ENCODE measurements at regions not wholly inside any gene's neighbourhood (a gene's known extent, or its start where the extent isn't known, plus 50 kb on each side); places are given as distances from the start of the nearest gene placed in this dataset.

- Mint-ChIP-seq H3K27ac (no peak overlapping the region), H3K4me3 (no peak overlapping the region), H3K27me3 (no peaks in the 10 kb centered on the region), H3K36me3 (no peaks in the 10 kb centered on the region), H3K9me3 (peaks cover 0 to 9% (median 6%) of the 10 kb centered on the region in 7 donors), H3K4me1 (no peaks in the 10 kb centered on the region)
- Histone ChIP-seq H3K36me3 (ENCODE audit: control insufficient read depth, insufficient read depth, low read length) (no peaks in the 10 kb centered on the region), H3K4me3 (ENCODE audit: low read depth, low read length) (no peak overlapping the region), H3K27ac (ENCODE audit: insufficient read depth, low read length, poor library complexity, severe bottlenecking) (no peak overlapping the region), H3K9me3 (ENCODE audit: control insufficient read depth in 2 of 2, low read length in 2 of 2) (no peaks in the 10 kb centered on the region), H3K4me1 (ENCODE audit: control insufficient read depth, insufficient read depth, low read length, poor library complexity, severe bottlenecking) (no peaks in the 10 kb centered on the region), H3K27me3 (ENCODE audit: control insufficient read depth, insufficient read depth, low read length) (no peaks in the 10 kb centered on the region)
- DNase-seq (no peak), ATAC-seq (ENCODE audit: low read depth in 2 of 2) (no peak)
Measured at GRCh38 chr5:84685121-84685894, 300.6 kb upstream of the EDIL3 start.

DNA sequence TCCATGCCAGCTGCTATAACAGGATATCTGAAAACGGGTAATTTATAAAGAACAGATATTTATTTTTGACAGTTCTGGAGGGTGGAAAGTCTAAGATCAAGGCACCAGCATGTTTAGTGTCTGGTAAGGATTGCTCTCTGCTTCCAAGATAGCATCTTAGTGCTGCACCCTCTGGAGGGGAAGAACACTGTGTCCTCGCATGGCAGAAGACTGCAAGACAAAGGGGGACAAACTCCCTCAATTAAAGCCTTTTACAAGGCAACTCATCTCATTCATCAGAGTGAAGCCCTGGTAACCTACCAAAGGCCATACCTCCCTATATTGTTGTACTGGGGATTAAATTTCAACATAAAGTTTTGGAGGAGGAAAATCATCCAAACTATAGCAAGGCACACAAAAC, 298.9 kb upstream of the EDIL3 start:
- ATAC-seq (ENCODE audit: low read depth in 2 of 2), result no peak
- Mint-ChIP-seq H3K4me3 (no peak overlapping the region), H3K4me1 (no peaks in the 10 kb centered on the region), H3K27me3 (no peaks in the 10 kb centered on the region), H3K9me3 (peaks cover 0 to 11% (median 5%) of the 10 kb centered on the region in 7 donors), H3K27ac (no peak overlapping the region), H3K36me3 (no peaks in the 10 kb centered on the region)
- Histone ChIP-seq H3K4me3 (ENCODE audit: low read depth, low read length) (no peak overlapping the region), H3K27me3 (ENCODE audit: control insufficient read depth, insufficient read depth, low read length) (no peaks in the 10 kb centered on the region), H3K36me3 (ENCODE audit: control insufficient read depth, insufficient read depth, low read length) (no peaks in the 10 kb centered on the region), H3K27ac (ENCODE audit: insufficient read depth, low read length, poor library complexity, severe bottlenecking) (no peak overlapping the region), H3K9me3 (ENCODE audit: control insufficient read depth in 2 of 2, low read length in 2 of 2) (peaks cover 0 to 2% of the 10 kb centered on the region in 2 experiments), H3K4me1 (ENCODE audit: control insufficient read depth, insufficient read depth, low read length, poor library complexity, severe bottlenecking) (no peaks in the 10 kb centered on the region)
- no peak for DNase-seq

GRCh38 chr5:84682531-84682930, 297.9 kb upstream of the EDIL3 start:
- Mint-ChIP-seq H3K9me3 (peaks cover 0 to 9% (median 0%) of the 10 kb centered on the region in 7 donors), H3K27me3 (no peaks in the 10 kb centered on the region), H3K4me3 (no peak overlapping the region), H3K36me3 (no peaks in the 10 kb centered on the region), H3K4me1 (no peaks in the 10 kb centered on the region), H3K27ac (no peak overlapping the region)
- H3K4me1 ChIP-seq (ENCODE audit: control insufficient read depth, insufficient read depth, low read length, poor library complexity, severe bottlenecking), result no peaks in the 10 kb centered on the region
- peaks cover 0 to 2% of the 10 kb centered on the region in 2 experiments for H3K9me3 ChIP-seq (ENCODE audit: control insufficient read depth in 2 of 2, low read length in 2 of 2)
- DNase-seq, result no peak
- no peaks in the 10 kb centered on the region for H3K36me3 ChIP-seq (ENCODE audit: control insufficient read depth, insufficient read depth, low read length)
- H3K4me3 ChIP-seq (ENCODE audit: low read depth, low read length), result no peak overlapping the region
- H3K27me3 ChIP-seq (ENCODE audit: control insufficient read depth, insufficient read depth, low read length), result no peaks in the 10 kb centered on the region
- no peak for ATAC-seq (ENCODE audit: low read depth in 2 of 2)
- no peak overlapping the region for H3K27ac ChIP-seq (ENCODE audit: insufficient read depth, low read length, poor library complexity, severe bottlenecking)

DNA sequence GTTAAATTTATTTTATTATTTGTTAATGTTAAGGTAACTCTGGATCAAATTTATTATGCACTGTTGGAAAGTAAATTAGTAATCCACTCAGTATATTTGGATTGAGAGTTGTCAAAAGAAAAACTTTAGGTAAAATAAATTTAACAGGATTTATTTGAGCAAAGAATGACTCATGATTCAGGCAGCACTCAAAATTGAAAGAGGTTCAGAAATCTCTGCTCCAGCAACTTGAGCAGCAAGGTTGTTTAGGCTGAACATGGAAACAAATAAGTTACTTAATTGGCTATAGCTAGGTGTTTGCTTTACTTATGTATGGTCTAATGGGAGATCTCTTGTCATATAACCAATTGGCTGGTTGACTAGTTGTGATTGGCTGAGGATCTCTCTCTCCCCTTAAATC, 296.2 kb upstream of the EDIL3 start:
- Mint-ChIP-seq H3K36me3 (no peaks in the 10 kb centered on the region), H3K27me3 (no peaks in the 10 kb centered on the region), H3K4me3 (no peak overlapping the region), H3K27ac (no peak overlapping the region), H3K9me3 (peaks cover 0 to 9% (median 0%) of the 10 kb centered on the region in 7 donors), H3K4me1 (no peaks in the 10 kb centered on the region)
- DNase-seq, result no peak
- H3K4me3 ChIP-seq (ENCODE audit: low read depth, low read length), result no peak overlapping the region
- H3K27me3 ChIP-seq (ENCODE audit: control insufficient read depth, insufficient read depth, low read length), result no peaks in the 10 kb centered on the region
- no peaks in the 10 kb centered on the region for H3K4me1 ChIP-seq (ENCODE audit: control insufficient read depth, insufficient read depth, low read length, poor library complexity, severe bottlenecking)
- no peak overlapping the region for H3K27ac ChIP-seq (ENCODE audit: insufficient read depth, low read length, poor library complexity, severe bottlenecking)
- H3K36me3 ChIP-seq (ENCODE audit: control insufficient read depth, insufficient read depth, low read length), result no peaks in the 10 kb centered on the region
- ATAC-seq (ENCODE audit: low read depth in 2 of 2), result no peak
- peaks cover 0 to 2% of the 10 kb centered on the region in 2 experiments for H3K9me3 ChIP-seq (ENCODE audit: control insufficient read depth in 2 of 2, low read length in 2 of 2)

DNA sequence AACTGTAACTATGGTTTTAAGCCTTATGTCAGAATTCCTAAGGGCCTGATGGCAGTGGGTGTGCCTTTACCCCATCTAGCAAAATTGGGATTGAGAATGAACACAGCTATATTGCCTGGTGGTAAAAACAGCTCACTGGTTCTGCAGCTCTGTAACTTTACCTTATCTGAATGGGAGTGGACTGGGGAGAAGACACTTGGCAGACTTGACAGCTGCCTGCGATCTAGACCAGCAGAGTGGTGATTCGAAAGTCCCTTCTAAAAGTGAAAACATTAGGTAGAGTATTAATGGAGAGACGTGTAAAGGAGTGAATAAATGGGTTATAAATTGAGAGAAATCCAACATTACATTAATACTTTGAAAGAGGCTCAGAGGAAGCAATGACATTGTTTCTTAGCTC, 289.1 kb upstream of the EDIL3 start:
- H3K9me3 ChIP-seq (ENCODE audit: control insufficient read depth in 2 of 2, low read length in 2 of 2), result peaks cover 0 to 18% of the 10 kb centered on the region in 2 experiments
- ATAC-seq (ENCODE audit: low read depth in 2 of 2), result no peak
- Mint-ChIP-seq H3K9me3 (peaks cover 0 to 35% (median 8%) of the 10 kb centered on the region in 7 donors), H3K4me1 (no peaks in the 10 kb centered on the region), H3K27ac (no peak overlapping the region), H3K4me3 (no peak overlapping the region), H3K36me3 (no peaks in the 10 kb centered on the region), H3K27me3 (no peaks in the 10 kb centered on the region)
- H3K27me3 ChIP-seq (ENCODE audit: control insufficient read depth, insufficient read depth, low read length), result no peaks in the 10 kb centered on the region
- H3K4me3 ChIP-seq (ENCODE audit: low read depth, low read length), result no peak overlapping the region
- DNase-seq, result no peak
- H3K27ac ChIP-seq (ENCODE audit: insufficient read depth, low read length, poor library complexity, severe bottlenecking), result no peak overlapping the region
- H3K36me3 ChIP-seq (ENCODE audit: control insufficient read depth, insufficient read depth, low read length), result no peaks in the 10 kb centered on the region
- H3K4me1 ChIP-seq (ENCODE audit: control insufficient read depth, insufficient read depth, low read length, poor library complexity, severe bottlenecking), result no peaks in the 10 kb centered on the region

- Mint-ChIP-seq H3K4me1 (no peaks in the 10 kb centered on the region), H3K27ac (no peak overlapping the region), H3K4me3 (no peak overlapping the region), H3K27me3 (no peaks in the 10 kb centered on the region), H3K36me3 (no peaks in the 10 kb centered on the region), H3K9me3 (peaks cover 1 to 40% (median 10%) of the 10 kb centered on the region in 7 donors)
- no peak overlapping the region for H3K27ac ChIP-seq (ENCODE audit: insufficient read depth, low read length, poor library complexity, severe bottlenecking)
- ATAC-seq (ENCODE audit: low read depth in 2 of 2) (no peak), DNase-seq (no peak)
- H3K36me3 ChIP-seq (ENCODE audit: control insufficient read depth, insufficient read depth, low read length), result no peaks in the 10 kb centered on the region
- peaks cover 0 to 18% of the 10 kb centered on the region in 2 experiments for H3K9me3 ChIP-seq (ENCODE audit: control insufficient read depth in 2 of 2, low read length in 2 of 2)
- H3K4me3 ChIP-seq (ENCODE audit: low read depth, low read length), result no peak overlapping the region
- no peaks in the 10 kb centered on the region for H3K4me1 ChIP-seq (ENCODE audit: control insufficient read depth, insufficient read depth, low read length, poor library complexity, severe bottlenecking)
- no peaks in the 10 kb centered on the region for H3K27me3 ChIP-seq (ENCODE audit: control insufficient read depth, insufficient read depth, low read length)
Measured at GRCh38 chr5:84667576-84667975, 282.9 kb upstream of the EDIL3 start.

DNA sequence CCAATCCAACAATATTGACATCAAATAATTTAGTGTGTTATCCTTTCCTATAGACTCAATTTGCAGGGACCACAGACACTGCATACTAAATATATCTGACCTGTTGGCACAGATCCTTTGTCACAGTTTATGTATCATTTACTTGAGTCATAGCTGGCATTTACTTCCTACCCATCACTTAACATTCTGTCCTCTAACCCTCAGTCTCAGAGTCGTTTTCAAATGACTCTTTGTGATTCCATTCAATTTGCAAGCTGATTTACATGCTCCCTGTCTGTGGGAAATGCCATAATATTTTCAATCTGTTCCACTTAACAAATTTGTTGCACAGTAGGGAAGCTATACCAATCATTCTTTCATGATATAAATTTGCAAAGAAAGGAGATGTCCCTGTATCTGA, 265.7 kb upstream of the EDIL3 start:
- ATAC-seq (ENCODE audit: low read depth in 2 of 2), result no peak
- no peaks in the 10 kb centered on the region for H3K27me3 Mint-ChIP-seq
- Histone ChIP-seq H3K4me1 (ENCODE audit: control insufficient read depth, insufficient read depth, low read length, poor library complexity, severe bottlenecking) (no peaks in the 10 kb centered on the region), H3K27me3 (ENCODE audit: control insufficient read depth, insufficient read depth, low read length) (no peaks in the 10 kb centered on the region), H3K4me3 (ENCODE audit: low read depth, low read length) (no peak overlapping the region), H3K27ac (ENCODE audit: insufficient read depth, low read length, poor library complexity, severe bottlenecking) (no peak overlapping the region), H3K9me3 (ENCODE audit: control insufficient read depth in 2 of 2, low read length in 2 of 2) (no peaks in the 10 kb centered on the region), H3K36me3 (ENCODE audit: control insufficient read depth, insufficient read depth, low read length) (no peaks in the 10 kb centered on the region)
- H3K4me1 Mint-ChIP-seq, result no peaks in the 10 kb centered on the region
- no peak overlapping the region for H3K27ac Mint-ChIP-seq
- H3K4me3 Mint-ChIP-seq, result no peak overlapping the region
- no peaks in the 10 kb centered on the region for H3K36me3 Mint-ChIP-seq
- peaks cover 0 to 6% (median 2%) of the 10 kb centered on the region in 7 donors for H3K9me3 Mint-ChIP-seq
- DNase-seq, result no peak

GRCh38 chr5:84647581-84647980, 262.9 kb upstream of the EDIL3 start:
- Histone ChIP-seq H3K36me3 (ENCODE audit: control insufficient read depth, insufficient read depth, low read length) (no peaks in the 10 kb centered on the region), H3K4me1 (ENCODE audit: control insufficient read depth, insufficient read depth, low read length, poor library complexity, severe bottlenecking) (no peaks in the 10 kb centered on the region), H3K27me3 (ENCODE audit: control insufficient read depth, insufficient read depth, low read length) (no peaks in the 10 kb centered on the region), H3K4me3 (ENCODE audit: low read depth, low read length) (no peak overlapping the region), H3K9me3 (ENCODE audit: control insufficient read depth in 2 of 2, low read length in 2 of 2) (no peaks in the 10 kb centered on the region), H3K27ac (ENCODE audit: insufficient read depth, low read length, poor library complexity, severe bottlenecking) (no peak overlapping the region)
- DNase-seq, result no peak
- no peaks in the 10 kb centered on the region for H3K4me1 Mint-ChIP-seq
- ATAC-seq (ENCODE audit: low read depth in 2 of 2), result no peak
- no peak overlapping the region for H3K27ac Mint-ChIP-seq
- H3K4me3 Mint-ChIP-seq, result no peak overlapping the region
- no peaks in the 10 kb centered on the region for H3K36me3 Mint-ChIP-seq
- H3K27me3 Mint-ChIP-seq, result no peaks in the 10 kb centered on the region
- H3K9me3 Mint-ChIP-seq, result peaks cover 0 to 6% (median 3%) of the 10 kb centered on the region in 7 donors
